HG03342 (cell line): ENCODE measurements at regions not wholly inside any gene's neighbourhood (a gene's known extent, or its start where the extent isn't known, plus 50 kb on each side); places are given as distances from the start of the nearest gene placed in this dataset.

Source experiments
- ATAC-seq: cut with Tn5 transposase; IDR thresholded peaks from one replicate; pipeline ENCODE4 v1.9.1; 2021; ENCODE audit warnings: mild to moderate bottlenecking, moderate library complexity; ENCODE audit not compliant: unreplicated experiment

DNA sequence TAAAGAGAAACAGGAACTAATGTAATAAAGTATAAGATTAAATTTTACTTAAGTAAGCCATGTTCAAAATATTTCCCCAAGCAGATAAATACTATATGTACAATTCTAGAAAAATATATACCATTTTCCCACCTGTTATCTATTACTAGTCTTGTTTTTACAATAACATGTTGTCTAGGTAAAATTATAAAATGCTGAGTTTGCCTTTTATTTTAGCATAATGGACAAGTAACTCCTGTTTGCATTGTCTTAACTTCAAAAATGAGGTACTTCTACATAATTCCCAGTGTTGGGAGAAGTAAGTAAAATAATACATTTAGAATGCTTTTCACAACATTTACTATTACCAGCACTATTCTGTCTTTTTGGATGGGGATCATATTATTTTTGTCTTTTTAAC lies 800.5 kb downstream of the SLITRK6 start:
- ATAC-seq = no peak

DNA sequence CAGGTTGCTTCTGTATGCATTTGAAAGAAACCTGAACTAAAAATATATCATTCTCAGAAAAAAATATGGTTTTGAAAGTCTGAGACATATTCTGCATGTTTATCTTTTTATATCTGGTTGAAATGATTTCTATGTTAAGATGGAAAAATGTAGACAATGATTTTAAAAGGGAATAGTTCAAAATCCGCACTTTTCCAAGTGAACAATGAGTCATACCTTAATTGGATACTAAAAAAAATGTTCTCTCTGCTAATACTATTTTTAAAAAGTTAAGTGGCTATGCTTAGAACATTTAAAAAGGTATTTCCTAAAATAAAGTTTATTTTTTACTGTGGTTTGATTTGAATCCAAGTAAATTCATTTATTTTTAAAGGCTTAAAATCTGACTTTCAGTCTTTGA lies 801.4 kb downstream of the SLITRK6 start:
- ATAC-seq = no peak

DNA sequence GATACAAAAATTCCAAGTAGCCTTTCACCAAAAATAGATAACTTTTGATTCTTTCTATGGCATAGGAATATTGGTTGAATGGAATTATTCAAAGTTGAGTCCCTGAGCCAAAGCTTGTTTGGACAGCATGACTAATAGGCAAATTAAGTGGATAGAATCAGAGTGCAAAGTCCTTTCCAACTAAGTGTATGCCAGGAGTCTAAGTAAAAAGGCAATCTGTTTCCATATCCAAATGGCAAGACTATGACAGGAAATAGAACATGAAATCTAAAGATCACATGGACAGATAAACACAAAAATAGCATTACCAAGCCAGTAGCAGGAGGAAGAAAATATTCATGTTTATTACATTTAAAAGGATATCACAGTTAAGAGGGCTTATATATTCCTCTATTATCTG lies 804.6 kb downstream of the SLITRK6 start:
- ATAC-seq = no peak

DNA sequence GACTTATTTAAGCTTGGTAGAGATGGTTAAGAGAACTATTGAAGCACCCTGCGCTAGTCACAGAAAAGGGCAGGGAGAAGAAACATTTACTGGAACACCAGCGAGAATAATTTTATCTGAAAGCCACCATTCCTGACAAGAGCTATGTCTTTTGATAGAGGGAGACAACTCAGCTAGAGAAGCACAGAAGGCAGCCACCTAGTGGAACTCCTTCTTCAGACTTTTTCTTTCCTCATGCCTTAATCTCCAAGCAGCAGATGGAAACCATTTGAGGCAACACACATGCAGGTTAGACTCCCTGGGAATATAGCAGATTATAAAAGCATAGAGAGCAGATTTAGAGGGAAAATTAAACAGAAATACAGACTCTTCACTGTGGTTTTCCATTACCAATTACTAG lies 813.4 kb downstream of the SLITRK6 start:
- ATAC-seq = no peak

DNA sequence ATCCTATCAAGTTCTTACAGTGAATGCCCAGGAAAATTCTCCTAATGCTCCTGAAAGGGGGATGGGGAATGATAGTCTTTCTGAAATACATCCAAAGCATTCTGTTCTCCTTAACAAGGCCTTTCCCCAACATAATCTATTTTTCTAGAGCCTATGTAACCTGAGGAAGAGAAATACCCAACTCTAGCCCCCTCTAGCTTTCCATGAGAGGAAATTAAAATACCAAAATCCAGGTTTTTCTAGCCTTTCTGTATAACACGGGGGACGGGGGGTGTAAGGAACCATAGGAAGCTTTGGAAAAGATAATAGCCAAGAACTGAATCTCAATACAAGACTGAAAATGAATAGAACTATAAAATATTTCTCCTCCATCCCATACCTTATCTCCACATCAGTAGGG lies 815.9 kb downstream of the SLITRK6 start:
- no peak for ATAC-seq

DNA sequence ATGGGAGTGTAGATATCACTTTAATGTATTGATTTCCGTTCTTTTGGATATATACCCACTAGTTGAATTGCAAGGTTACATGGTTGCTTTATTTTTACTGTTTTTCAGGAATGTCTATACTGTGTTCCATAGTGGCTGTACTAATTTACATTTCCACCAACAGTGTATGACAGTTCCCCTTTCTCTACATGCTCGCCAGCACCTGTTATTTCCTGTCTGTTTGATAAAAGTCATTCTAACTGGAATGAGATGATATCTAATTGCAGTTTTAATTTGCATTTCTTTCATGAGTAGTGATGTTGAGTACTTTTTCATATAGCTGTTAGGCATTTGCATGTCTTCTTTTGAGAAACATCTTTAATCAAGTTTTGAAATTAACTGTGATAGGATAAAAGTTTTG lies 818.6 kb downstream of the SLITRK6 start:
- ATAC-seq = no peak

DNA sequence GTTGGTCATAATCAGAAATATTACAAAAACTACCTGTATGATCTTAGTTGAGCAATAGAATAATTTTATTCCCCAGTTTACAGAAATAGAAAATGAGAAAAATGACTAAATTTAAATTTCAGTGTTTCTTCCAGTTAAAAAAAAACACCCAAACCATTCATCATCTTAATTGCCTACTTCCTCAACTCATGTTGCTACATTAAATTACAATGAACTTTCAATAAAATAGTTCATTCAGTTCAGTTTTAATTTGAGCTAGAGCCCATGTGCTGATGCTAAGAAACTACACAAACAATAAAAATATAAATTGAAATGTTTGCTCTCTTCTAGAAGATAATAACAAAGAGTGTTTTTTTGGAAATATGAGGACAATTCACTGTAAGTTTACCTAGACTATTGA lies 820.4 kb downstream of the SLITRK6 start:
- ATAC-seq = no peak

DNA sequence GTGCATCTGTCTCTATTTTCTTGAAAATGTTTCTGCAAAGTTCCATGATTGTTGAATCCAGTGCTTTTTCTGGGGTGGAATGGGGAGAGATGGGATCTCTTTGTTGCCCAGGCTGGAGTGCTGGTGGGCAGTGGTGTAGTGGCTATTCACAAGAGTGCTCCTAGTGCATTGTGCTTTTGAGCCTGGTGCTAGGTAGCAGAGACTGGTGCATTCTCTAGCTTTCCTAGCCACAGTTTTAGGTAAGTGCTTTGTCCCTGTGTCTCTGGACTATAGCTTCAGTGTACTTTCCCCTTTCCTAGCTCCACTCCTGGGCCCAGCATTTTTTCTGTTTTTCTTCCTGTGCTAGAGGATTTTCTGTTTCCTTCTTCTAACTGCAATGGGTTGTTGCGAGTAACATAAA lies 825.6 kb downstream of the SLITRK6 start:
- no peak for ATAC-seq

DNA sequence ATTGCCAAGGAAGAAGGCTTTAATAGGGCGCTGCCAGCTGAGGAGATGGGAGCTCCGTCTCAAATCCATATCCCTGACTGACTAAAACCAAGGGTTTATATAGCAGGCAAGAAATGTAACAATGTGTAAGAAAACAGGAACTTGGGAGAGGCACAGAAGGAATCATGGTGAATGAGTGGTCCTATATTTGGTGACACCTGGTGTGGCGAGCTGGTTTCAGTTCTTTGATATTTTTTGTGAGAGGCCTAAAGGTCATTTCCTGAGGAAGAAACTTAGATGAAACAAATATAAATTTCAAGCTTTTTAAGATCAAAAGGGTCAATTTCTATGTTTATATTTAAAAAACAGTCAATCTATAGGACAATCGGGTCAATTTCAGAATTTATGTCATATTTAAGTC lies 826.3 kb downstream of the SLITRK6 start:
- ATAC-seq = no peak

DNA sequence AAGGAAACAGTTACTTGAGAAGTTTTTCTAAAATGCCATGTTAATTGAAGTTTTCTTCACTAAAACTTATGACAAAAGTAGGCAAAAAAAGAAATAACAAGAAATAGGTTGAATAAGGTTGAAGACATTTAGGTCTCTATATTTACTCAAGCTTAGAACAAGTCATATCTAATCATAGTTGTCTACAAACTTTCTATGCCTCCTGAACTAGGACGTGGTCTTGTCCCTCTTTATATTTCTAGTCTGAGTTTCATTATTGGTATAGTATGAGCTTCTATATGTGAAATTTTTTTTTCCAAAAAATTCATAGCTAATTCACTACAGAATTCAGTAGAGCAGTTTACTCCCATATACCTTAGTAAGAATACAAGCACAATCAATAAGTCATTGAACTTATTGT lies 836.4 kb downstream of the SLITRK6 start:
- no peak for ATAC-seq

DNA sequence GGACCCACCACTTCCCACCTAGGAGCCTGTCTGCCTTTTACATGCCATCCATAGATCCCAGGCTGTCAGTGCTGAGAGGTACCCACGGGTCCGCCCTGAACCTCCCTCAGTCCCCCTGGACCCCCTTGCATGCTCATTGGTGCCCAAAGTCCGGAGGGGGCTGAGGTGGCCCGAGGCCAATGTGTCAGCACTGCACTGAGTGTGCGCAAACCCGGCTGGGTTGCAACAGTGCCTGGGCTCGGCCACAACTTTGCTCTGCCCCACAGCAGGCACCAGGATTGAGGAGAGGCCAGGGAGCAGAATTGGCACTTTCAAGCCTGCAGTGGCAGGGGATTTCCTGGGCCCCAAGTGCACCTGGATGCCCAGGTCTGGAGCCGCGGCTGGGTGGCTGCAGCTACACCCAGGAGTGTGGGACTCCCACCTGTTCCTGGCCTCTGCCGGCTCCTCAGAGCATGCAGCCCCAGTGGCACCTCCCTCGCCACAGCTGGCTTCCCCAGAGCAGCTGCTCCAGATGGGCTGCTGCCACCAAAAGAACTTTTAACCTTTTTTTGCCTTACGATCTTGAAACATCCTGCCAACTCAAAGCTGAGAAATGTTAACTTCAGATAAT lies 837.0 kb downstream of the SLITRK6 start:
- ATAC-seq = no peak

DNA sequence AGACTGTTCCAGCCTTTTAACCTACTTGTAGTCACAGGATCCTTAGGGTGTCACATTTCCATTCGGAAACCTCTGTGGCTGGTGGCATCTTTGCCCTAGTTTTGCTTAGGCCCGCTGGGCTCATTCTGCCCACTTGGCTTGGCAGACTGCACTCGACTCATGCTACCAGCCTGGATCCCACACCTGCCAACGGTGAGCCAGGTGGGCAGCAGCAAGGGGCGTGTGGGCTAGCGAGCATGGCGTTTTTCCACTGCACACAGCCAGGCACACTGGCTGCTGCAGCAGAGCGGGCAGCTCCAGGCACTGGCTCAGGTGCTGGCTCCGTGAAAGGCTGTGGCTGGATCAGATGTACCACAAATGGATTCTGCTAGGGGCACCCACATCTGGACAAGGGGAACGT lies 838.2 kb downstream of the SLITRK6 start:
- ATAC-seq = no peak

DNA sequence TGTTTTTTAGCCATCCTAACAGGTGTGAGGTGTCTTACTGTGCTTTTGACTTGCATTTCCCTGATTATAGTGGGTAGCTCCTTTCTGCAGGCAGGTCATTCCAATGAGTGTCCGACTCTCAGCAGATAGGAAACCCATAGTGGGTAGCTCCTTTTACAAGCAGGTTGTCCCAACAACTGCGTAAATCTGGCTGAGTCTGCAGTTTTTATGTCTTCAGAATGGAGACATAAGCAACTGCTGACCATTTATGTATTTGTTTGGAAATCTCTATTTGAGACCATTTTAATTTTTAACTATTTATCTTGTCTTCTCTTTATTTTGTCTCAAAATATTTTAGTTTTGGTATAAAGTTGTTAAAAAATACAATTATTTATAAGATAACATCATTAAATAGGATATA lies 839.4 kb downstream of the SLITRK6 start:
- ATAC-seq = no peak

DNA sequence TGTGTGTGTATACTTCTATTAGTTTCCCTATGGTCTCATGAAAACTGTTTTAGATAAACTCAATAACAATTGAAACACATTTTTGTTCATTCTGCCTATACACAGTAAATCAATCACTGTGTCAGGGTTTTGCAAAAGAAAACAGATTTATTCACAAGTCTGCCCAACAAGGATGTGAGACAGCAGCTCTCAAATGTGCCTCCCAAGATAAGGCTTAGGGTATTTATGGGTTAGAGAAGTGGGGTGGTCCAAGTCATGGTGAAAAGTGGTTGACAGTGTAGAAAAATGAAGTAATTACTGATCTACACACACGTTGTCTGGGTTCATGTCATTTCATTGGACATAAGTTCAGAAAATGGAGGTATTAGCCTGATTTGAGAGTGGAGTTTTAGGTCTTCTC lies 844.6 kb downstream of the SLITRK6 start:
- no peak for ATAC-seq

DNA sequence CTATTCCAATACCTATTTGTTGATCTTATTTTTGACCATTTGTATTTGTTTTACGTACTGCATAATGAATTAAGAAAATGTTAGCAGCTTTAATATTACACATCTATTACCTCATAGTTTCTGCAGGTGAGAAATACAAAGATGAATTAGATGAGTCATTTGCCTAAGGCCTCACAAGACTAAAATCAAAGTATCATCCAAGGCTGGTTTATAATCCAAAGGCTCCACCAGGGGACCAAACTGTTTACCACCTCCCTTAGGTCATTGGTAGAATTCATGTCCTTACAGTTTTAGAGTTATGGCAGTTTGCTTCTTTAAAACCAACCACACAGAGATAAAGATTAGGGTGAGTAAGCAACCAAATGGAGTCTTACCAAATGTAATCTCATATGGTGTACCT lies 848.1 kb downstream of the SLITRK6 start:
- no peak for ATAC-seq

DNA sequence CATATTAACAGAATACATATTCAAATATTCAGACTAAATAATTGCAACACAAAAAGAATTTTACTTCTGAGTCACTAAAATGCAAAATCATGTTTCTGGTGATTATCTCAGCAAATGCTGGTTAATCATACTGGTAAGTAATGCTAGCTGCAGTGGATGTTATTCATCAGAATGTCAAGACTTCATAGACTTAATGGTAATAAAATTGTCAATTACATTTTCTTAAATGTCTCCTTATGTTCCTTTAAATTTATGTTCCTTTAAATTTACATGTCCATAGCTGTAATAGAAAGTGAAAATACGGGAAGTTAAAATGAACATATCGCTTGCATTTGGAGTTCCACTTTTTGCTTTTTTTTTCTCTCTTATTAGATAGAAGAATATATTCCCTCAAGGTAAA lies 853.0 kb downstream of the SLITRK6 start:
- no peak for ATAC-seq

DNA sequence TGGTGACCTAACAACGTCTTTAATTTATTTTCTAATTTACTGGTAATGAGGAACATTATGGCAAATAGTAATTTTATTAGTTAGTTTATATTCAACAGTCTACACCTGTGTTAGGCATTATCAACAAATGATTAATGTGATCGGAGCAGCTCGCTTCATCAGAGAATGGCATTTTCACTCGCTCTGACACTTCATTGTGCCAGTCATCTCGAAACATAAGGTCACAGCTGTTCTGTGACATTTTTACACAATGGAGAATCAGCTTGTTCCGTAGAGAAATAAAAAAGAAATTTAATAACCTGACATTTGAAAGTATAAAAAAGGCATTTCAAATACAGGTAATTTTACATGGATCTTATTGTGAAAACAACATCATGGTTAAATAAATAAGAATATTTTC lies 858.4 kb downstream of the SLITRK6 start:
- ATAC-seq = no peak

DNA sequence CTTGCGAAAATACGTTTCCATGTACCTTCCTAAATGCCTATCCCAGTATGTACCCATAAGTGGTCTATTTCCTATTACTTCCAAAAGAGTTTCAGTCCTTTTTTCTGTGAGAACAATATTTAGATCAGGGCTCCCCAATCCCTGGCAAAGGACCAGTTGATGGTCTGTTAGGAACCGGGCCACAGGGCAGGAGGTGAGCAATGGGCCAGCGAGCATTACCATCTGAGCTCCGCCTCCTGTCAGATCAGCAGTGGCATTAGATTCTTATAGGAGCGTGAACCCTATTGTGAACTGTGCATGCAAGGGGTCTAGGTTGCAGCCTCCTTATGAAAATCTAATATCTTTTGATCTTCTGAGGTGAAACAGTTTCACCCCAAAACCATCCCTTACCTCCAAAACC lies 859.1 kb downstream of the SLITRK6 start:
- ATAC-seq = no peak

DNA sequence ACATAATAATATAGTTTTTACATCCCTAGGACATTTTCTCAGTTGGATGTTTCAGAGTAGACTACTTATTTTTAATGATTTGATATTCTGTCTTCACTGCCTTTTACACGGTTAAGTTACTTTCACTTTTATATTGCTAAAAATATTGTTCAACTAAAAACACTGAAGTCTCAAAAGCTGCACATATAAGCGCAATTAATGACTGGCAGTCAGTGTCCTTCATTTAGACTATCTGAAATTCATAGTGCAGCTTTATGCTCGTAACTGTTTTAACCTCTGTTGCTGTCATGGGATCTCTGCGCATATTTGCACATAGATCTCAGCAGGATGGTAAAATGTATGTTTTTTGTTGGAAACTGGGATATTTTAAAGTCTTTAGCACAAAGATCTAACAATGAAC lies 864.3 kb downstream of the SLITRK6 start:
- ATAC-seq = no peak

DNA sequence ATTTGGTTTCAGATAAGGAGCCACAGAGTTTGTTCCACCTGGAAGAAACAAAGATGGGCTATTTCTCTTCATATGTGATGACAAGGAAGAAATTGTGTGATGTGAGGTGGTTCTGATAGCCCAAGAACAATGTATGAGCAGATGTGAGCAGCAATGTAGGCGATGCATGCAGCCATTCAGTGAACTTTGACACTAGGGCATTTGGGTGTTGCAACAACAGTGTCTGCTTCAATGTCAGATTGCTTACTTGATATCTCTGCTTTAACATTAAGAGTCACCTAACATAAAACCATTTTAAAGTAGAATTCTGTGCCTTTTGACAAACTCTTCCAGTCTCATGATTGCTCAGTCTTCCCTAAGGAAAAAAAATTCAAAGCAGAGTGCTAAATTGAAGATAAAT lies 865.4 kb downstream of the SLITRK6 start:
- ATAC-seq = no peak

DNA sequence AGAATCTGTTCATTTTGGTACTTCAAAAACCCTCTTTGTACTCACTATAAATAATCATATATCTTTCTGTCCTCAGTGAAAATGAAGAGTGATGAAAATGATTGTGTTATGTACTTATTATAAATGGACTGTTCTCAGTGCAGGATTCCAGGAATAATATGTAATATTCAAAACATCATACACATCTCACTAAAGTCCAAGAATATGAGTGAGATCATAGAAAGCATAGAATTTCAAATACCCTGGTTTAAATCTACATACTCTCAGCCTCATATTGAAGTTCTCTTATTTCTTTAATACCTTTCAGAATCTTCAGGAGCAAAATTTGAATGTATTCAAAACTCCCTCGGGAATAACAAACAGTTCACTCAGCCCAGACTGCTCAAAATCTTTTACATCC lies 868.0 kb downstream of the SLITRK6 start:
- ATAC-seq = no peak

DNA sequence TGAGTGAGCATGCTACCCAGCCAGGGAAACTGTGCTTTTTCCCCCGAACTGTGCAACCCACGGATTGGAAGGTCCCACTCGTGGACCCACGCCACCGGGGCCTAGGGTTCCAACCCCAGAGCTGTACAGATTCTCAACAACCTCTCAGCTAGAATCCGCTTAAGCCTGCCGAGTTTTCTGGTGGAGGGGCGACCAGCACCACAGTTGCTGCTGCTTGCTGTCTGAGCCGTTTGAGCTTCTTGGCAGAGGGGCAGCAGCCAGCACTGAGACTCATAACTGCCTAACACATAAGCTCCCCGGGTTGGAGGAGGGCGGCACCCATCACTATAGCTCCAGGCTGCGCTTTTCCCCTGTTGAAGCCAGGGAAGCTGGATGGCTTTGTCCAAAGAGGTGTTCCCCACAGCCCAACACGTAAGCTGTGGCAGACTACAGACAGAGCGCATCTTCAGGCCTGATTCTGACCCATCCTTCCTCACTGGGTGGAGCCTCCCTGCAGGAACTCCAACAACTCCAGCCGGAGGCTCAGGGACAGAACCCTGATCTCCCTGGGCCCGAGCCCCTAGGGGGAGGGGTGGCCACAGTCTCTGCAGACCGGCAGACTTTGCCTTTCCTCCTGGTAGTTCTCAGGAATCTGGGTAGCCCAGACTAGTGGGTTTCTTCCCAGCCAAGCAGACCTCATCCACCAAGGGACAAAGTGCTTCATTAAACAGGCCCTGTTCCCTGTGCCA lies 871.6 kb downstream of the SLITRK6 start:
- no peak for ATAC-seq

DNA sequence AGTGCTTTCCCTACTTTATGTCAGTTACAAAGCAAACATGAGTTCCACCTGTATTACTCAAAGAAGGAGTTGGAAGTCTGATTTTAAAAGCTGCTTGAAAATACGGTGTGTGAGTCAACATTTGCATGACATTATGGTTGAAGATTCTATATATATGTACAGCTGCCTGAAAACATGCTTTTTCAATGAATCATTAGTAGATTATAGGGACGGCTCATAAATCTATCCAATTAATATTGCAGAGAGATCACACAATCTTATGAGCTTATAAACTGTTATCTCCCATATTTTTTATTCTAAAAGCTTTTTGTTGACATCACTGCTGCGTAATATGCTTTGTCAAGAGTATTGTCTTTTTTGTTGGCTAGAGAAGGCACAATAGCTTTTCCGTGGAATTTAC lies 873.8 kb downstream of the SLITRK6 start:
- no peak for ATAC-seq
